ENCODE measurements at regions not wholly inside any gene's neighbourhood (a gene's known extent, or its start where the extent isn't known, plus 50 kb on each side); places are given as distances from the start of the nearest gene placed in this dataset.

GRCh38 chr3:184491011-184491576 lies 70.5 kb upstream of the EPHB3 start:
- H3K27ac ChIP-seq (ENCODE audit: low read depth, low read length), result no peak overlapping the region
- no peak overlapping the region for H3K4me2 ChIP-seq (ENCODE audit: low read length)
- TF ChIP-seq RAD21 (IDR thresholded peaks at IDR 0.05; ENCODE audit: low read depth), result no peak
- TF ChIP-seq ZFX (IDR thresholded peaks at IDR 0.05), result no peak
- TF ChIP-seq CEBPB (IDR thresholded peaks at IDR 0.05; ENCODE audit: low read depth), result no peak
- TF ChIP-seq TCF7L2 (IDR thresholded peaks at IDR 0.05; ENCODE audit: borderline replicate concordance, extremely low read depth, insufficient read depth, insufficient read length), result no peak
- TF ChIP-seq CBX3 (IDR thresholded peaks at IDR 0.05; ENCODE audit: low read depth), result no peak
- no peak for TF ChIP-seq ZNF274 (IDR thresholded peaks at IDR 0.05; ENCODE audit: low read depth, low read length)
- TF ChIP-seq CTCF (IDR thresholded peaks at IDR 0.05 in 2 of 3, conservative IDR thresholded peaks at IDR 0.05 in 1 of 3; ENCODE audit: borderline replicate concordance in 1 of 3, insufficient read depth in 1 of 3, low read depth in 2 of 3, low read length in 2 of 3), result no peak
- TF ChIP-seq POLR2A (IDR thresholded peaks at IDR 0.05; ENCODE audit: borderline replicate concordance, extremely low read depth, insufficient read depth, insufficient read length), result no peak
- no peak for TF ChIP-seq SRF (IDR thresholded peaks at IDR 0.05; ENCODE audit: low read depth)
- no peak for TF ChIP-seq EZH2 (IDR thresholded peaks at IDR 0.05)
- TF ChIP-seq JUND (IDR thresholded peaks at IDR 0.05), result no peak
- no peaks in the 10 kb centered on the region for H3K4me1 ChIP-seq (ENCODE audit: control insufficient read depth in 1 of 2, insufficient read depth in 2 of 2, low read length in 2 of 2)
- H2AFZ ChIP-seq (ENCODE audit: low read depth, low read length, poor library complexity, severe bottlenecking), result no peak overlapping the region
- H3K9me2 ChIP-seq (ENCODE audit: insufficient read depth), result no peaks in the 10 kb centered on the region
- H3K36me3 ChIP-seq (ENCODE audit: control insufficient read depth in 1 of 2, insufficient read depth in 2 of 2, low read length in 2 of 2), result no peaks in the 10 kb centered on the region
- intact Hi-C loops (cut with micrococcal nuclease), result no loop called here
- no peak for DNase-seq (ENCODE audit: low read depth, low spot score)
- no peaks in the 10 kb centered on the region for H4K20me1 ChIP-seq (ENCODE audit: insufficient read depth)
- H3K27me3 ChIP-seq (ENCODE audit: insufficient read depth, low read length), result peaks cover 23% of the 10 kb centered on the region
- CTCF ChIA-PET, result no interaction called here
- POLR2A ChIA-PET, result no interaction called here
- no peaks in the 10 kb centered on the region for H3K79me2 ChIP-seq (ENCODE audit: insufficient read depth, low read length)
- no peak overlapping the region for H3K9ac ChIP-seq (ENCODE audit: low read length)
- H3K4me3 ChIP-seq (replicated peaks in 1 of 2; ENCODE audit: low read depth in 1 of 2, low read length in 2 of 2), result no peak overlapping the region
- no peaks in the 10 kb centered on the region for H3K9me3 ChIP-seq (ENCODE audit: control insufficient read depth in 1 of 2, insufficient read depth in 1 of 2, low read depth in 1 of 2, low read length in 2 of 2)
- ATAC-seq, result no peak
- RAD21 ChIA-PET (ENCODE audit: low non-redundant PET in 1 of 2, low total read pairs in 2 of 2, uncharacterized antibody in 2 of 2, unreplicated experiment in 2 of 2), result interaction anchor here in 1 of 2 experiments (0.6 kb wide), 1 partner anchor 22 kb away, joined by 3 read pairs; no protein-coding TSS in a partner anchor
- no TSS peak for BruUV-seq (replicated peaks)
